ENCODE measurements at regions not wholly inside any gene's neighbourhood (a gene's known extent, or its start where the extent isn't known, plus 50 kb on each side); places are given as distances from the start of the nearest gene placed in this dataset.

- no peak for TF ChIP-seq POLR2A (IDR thresholded peaks at IDR 0.05)
- no peak for TF ChIP-seq CTCF (IDR thresholded peaks at IDR 0.05)
Observed at GRCh38 chr12:85639834-85640233, 196.4 kb downstream of the RASSF9 start.
